HG02588 (cell line): ENCODE measurements at regions not wholly inside any gene's neighbourhood (a gene's known extent, or its start where the extent isn't known, plus 50 kb on each side); places are given as distances from the start of the nearest gene placed in this dataset.

Source experiments
- ATAC-seq: cut with Tn5 transposase; IDR thresholded peaks from one replicate; pipeline ENCODE4 v1.9.1; 2021; ENCODE audit warnings: mild to moderate bottlenecking, moderate library complexity; ENCODE audit not compliant: unreplicated experiment

DNA sequence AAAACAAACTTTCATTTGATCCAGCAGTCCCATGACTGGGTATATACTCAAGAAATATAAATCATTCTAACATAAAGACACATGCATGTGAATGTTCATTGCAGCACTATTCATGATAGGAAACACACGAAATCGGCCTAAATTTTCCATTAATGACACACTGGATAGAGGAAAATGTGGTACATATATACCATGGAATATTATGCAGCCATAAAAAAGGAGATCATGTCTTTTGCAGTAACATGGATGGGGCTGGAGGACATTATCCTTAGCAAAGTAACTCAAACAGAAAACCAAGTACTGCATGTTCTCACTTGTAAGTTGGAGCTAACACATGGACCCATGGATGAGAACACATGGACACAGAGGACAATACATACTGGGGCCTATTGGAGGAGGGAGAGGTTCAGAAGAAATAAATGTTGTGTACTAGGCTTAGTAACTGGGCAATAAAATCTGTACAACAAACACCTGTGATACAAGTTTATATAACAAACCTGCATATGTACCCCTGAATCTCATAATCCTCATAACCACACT is 283.6 kb downstream of the LMO7 start:
- ATAC-seq = no peak

DNA sequence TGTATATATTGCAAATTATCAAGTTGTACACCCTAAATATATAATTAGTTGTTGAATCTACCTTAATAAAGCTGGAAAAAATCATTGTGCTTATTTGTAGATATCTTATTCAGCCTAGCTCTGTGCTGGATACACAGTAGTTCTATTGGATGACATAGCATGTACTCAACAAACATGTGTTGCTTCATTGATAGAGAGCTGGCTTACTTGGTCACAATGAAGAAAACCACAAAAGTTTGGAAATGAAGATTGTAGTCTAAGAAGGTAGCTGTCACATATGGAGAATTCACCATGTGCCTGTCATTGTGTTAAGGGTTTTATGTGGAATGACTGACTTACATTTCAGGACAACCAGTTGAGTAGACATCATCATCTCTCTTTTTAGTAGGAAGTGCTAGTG is 278.9 kb downstream of the LMO7 start:
- ATAC-seq = no peak

DNA sequence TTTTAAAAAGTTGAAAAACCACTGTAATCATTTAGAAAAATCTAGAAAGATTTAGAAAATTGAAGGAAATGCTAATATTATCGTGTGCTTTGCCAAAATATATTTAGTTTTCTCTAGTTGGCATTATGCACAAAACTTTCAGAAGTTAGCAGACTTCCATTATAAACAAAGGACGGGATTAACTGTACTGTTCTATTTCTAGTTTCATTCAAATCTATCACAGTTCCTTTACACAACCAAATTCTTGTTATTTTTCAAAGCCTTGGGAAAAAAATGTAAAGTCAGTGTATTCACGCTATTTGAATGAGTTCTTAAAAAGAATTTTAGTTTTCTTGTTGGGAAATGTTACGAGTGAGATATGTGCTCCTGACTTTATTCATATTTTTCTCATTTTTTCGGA is 277.8 kb downstream of the LMO7 start:
- ATAC-seq = no peak

DNA sequence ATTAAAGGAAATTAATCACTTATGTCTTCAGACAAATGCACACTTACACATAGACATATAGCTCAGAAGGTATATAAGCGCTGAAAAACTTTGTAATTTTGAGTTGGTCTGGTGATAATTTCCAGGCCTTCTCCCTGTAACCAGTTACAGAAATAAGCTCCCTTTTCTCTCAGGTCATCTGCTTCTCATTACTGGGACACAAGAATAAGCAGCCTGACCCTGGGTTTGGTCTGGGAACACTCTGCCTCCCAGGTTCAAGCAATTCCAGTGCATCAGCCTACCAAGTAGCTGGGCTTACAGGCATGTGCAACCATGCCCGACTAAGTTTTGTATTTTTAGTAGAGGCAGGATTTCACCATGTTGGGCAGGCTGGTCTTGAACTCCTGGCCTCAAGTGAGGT is 274.5 kb downstream of the LMO7 start:
- no peak for ATAC-seq
